Mucosa of descending colon (tissue), 3 donors: ENCODE measurements at regions not wholly inside any gene's neighbourhood (a gene's known extent, or its start where the extent isn't known, plus 50 kb on each side); places are given as distances from the start of the nearest gene placed in this dataset.

Experiments used
- ATAC-seq: fragments of 200-7000 bp; cut with Tn5 transposase; one replicate; pipeline ENCODE4 v1.9.1; 2020; ENCODE audit warnings: mild to moderate bottlenecking, moderate library complexity
- DNase-seq, 3 donors: peaks; one replicate each; pipeline ENCODE4 v3.0.0-alpha.2; 2020
- H3K36me3 ChIP-seq: fragments of 200-600 bp; one replicate; pipeline ENCODE4 v1.8.0; 2021; ENCODE audit warnings: low read depth, mild to moderate bottlenecking
- H3K4me1 ChIP-seq: fragments of 200-600 bp; one replicate; pipeline ENCODE4 v1.8.0; 2021; ENCODE audit warnings: low read depth, mild to moderate bottlenecking
- H3K4me3 ChIP-seq: fragments of 200-600 bp; one replicate; pipeline ENCODE4 v1.8.0; 2021; ENCODE audit warnings: mild to moderate bottlenecking
- H3K9me3 ChIP-seq: fragments of 200-600 bp; one replicate; pipeline ENCODE4 v1.8.0; 2021; ENCODE audit warnings: mild to moderate bottlenecking
- intact Hi-C, 2 donors: fragments of 100-400 bp; cut with DNase I in 1 of 2; cut with micrococcal nuclease in 1 of 2; formaldehyde crosslinking; loops; one replicate each; pipeline versions ENCODE4 v1.11.0 to v1.11.1; 2022; cut with DNase I, micrococcal nuclease
- TF ChIP-seq, protein P1 (sequence below): fragments of 200-600 bp; IDR thresholded peaks from one replicate; pipeline ENCODE4 v1.8.0; 2022; ENCODE audit warnings: antibody characterized with exemption, mild to moderate bottlenecking
- donor health status: DM: no; HTN: no; CAD: no; lungs with moderate emphysema.
- donor health status: DM: no; HTN: no; CAD: no.
- donor health status: DM: no; HTN: yes; CAD: no.

GRCh38 chr9:119861842-119862241 is 492.6 kb upstream of the BRINP1 start:
- intact Hi-C loops = no loop called here
- ATAC-seq (no peak), DNase-seq (no peak)
- Histone ChIP-seq H3K4me1 (no peaks in the 10 kb centered on the region), H3K36me3 (no peaks in the 10 kb centered on the region), H3K9me3 (no peaks in the 10 kb centered on the region), H3K4me3 (no peak overlapping the region)
- TF ChIP-seq, protein P1, sequence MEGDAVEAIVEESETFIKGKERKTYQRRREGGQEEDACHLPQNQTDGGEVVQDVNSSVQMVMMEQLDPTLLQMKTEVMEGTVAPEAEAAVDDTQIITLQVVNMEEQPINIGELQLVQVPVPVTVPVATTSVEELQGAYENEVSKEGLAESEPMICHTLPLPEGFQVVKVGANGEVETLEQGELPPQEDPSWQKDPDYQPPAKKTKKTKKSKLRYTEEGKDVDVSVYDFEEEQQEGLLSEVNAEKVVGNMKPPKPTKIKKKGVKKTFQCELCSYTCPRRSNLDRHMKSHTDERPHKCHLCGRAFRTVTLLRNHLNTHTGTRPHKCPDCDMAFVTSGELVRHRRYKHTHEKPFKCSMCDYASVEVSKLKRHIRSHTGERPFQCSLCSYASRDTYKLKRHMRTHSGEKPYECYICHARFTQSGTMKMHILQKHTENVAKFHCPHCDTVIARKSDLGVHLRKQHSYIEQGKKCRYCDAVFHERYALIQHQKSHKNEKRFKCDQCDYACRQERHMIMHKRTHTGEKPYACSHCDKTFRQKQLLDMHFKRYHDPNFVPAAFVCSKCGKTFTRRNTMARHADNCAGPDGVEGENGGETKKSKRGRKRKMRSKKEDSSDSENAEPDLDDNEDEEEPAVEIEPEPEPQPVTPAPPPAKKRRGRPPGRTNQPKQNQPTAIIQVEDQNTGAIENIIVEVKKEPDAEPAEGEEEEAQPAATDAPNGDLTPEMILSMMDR = no peak

GRCh38 chr9:119859128-119859527 is 489.9 kb upstream of the BRINP1 start:
- Histone ChIP-seq H3K9me3 (no peaks in the 10 kb centered on the region), H3K36me3 (no peaks in the 10 kb centered on the region), H3K4me3 (no peak overlapping the region), H3K4me1 (no peaks in the 10 kb centered on the region)
- DNase-seq (no peak), ATAC-seq (no peak)
- intact Hi-C loops = no loop called here
- TF ChIP-seq, protein P1 = no peak

GRCh38 chr9:119853126-119853525 is 483.9 kb upstream of the BRINP1 start:
- H3K4me1 ChIP-seq = no peaks in the 10 kb centered on the region
- intact Hi-C loops = no loop called here
- TF ChIP-seq, protein P1 = no peak
- H3K4me3 ChIP-seq = no peak overlapping the region
- DNase-seq (no peak), ATAC-seq (no peak)
- no peaks in the 10 kb centered on the region for H3K9me3 ChIP-seq
- H3K36me3 ChIP-seq = no peaks in the 10 kb centered on the region

DNA sequence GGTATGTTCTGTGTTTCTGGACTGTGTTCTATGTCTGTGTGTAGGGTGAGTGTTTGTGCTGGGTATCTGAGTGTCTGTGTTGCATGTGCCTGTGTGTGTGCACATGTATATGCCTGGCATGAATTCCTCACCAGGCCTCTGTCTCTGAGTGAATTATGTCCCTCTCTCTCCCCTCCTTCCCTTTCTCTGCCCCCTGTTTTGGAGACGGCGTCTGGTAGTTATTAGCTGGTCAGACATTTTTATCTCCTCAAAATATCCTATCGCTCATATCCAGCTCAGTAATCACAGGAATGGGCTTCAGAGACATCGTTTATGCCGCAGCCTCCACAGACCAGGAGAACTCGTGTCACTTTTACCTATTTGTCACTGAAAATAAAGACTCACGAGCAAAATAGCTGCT is 483.2 kb upstream of the BRINP1 start:
- Histone ChIP-seq H3K36me3 (no peaks in the 10 kb centered on the region), H3K9me3 (no peaks in the 10 kb centered on the region), H3K4me1 (no peaks in the 10 kb centered on the region), H3K4me3 (no peak overlapping the region)
- TF ChIP-seq, protein P1 = no peak
- intact Hi-C loops = no loop called here
- ATAC-seq (no peak), DNase-seq (no peak)

- Histone ChIP-seq H3K4me1 (no peaks in the 10 kb centered on the region), H3K9me3 (no peaks in the 10 kb centered on the region), H3K36me3 (no peaks in the 10 kb centered on the region), H3K4me3 (no peak overlapping the region)
- intact Hi-C loops = no loop called here
- TF ChIP-seq, protein P1 = no peak
- DNase-seq (no peak), ATAC-seq (no peak)
Measured at GRCh38 chr9:119844431-119844830, 475.2 kb upstream of the BRINP1 start.

GRCh38 chr9:119841016-119841415 is 471.8 kb upstream of the BRINP1 start:
- no peak for DNase-seq
- TF ChIP-seq, protein P1 = no peak
- no peak for ATAC-seq
- H3K4me3 ChIP-seq = no peak overlapping the region
- no peaks in the 10 kb centered on the region for H3K36me3 ChIP-seq
- H3K9me3 ChIP-seq = no peaks in the 10 kb centered on the region
- intact Hi-C loops = no loop called here
- no peaks in the 10 kb centered on the region for H3K4me1 ChIP-seq
